Middle frontal gyrus (tissue), 1 donor: ENCODE measurements at regions not wholly inside any gene's neighbourhood (a gene's known extent, or its start where the extent isn't known, plus 50 kb on each side); places are given as distances from the start of the nearest gene placed in this dataset.

Experiments used
- DNase-seq: peaks from one replicate; pipeline ENCODE4 v3.0.0-alpha.2; 2015; ENCODE audit warnings: low spot score; ENCODE audit errors: extremely low spot score

- no peak for DNase-seq
Measured at GRCh38 chr5:107218457-107219193, 452.1 kb downstream of the EFNA5 start.

GRCh38 chr5:107217721-107218130 lies 453.0 kb downstream of the EFNA5 start:
- DNase-seq: peak; percentile 39

DNA sequence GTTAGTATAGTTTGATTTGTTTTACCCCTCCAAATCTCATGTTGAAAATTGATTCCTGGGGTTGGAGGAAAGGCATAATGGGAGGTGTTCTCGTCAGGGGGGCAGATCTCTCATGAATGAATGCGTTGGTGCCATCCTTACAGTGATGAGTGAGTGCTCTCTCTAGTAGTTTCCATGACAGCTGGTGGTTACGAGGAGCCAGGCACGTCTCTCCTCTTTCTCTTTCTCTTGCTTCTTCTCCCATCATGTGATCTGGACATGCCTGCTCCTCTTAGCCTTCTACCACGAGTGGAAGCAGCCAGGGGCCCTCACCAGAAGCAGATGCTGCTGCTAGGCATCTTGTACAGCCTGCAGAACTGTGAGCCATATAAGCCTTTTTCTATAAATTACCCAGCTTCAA lies 454.1 kb downstream of the EFNA5 start:
- no peak for DNase-seq

- DNase-seq: no peak
Measured at GRCh38 chr5:107215611-107216010, 455.1 kb downstream of the EFNA5 start.

- no peak for DNase-seq
Measured at GRCh38 chr5:107213025-107213424, 457.7 kb downstream of the EFNA5 start.

GRCh38 chr5:107211630-107212029 lies 459.1 kb downstream of the EFNA5 start:
- DNase-seq: no peak

DNA sequence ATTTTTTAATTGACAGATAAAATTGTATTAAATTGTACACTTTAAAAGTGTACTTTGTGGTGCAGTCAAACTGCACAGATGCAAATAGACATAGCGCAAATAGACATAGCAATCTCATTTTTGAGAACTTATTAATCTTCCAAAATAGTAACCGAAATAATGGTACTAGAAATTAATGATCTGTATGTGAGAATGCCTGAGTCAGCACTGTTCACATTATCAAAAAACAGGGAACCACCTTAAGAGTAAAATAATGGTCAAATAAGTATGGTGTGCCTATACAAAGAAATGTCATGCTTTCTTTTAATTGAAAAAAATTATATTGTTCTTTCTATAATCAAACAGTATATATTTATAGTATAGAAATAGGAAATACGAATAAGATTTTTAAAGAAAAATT lies 461.9 kb downstream of the EFNA5 start:
- no peak for DNase-seq

DNA sequence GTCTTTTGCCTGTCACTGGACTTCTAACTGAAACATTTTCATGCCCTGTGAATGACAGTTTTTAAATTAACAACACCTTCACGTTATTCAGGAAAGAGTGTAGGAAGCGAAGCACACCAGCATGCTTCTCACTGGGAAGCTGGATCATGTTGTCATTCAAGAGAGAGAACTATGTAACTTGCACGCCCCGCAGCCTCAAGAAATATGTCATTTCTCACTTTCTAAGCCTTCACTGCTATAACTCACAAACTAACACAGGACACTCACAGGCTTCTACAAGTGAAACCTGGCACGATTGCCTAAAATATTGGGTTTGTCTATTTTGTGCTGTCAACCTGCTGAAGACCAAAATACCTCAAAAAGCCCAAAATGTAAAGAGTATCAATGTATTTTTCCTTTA lies 466.3 kb downstream of the EFNA5 start:
- DNase-seq: no peak

- DNase-seq: no peak
Measured at GRCh38 chr5:107203243-107203642, 467.5 kb downstream of the EFNA5 start.

GRCh38 chr5:107199756-107200155 lies 471.0 kb downstream of the EFNA5 start:
- no peak for DNase-seq

- no peak for DNase-seq
Measured at GRCh38 chr5:107196500-107197059, 474.2 kb downstream of the EFNA5 start.

DNA sequence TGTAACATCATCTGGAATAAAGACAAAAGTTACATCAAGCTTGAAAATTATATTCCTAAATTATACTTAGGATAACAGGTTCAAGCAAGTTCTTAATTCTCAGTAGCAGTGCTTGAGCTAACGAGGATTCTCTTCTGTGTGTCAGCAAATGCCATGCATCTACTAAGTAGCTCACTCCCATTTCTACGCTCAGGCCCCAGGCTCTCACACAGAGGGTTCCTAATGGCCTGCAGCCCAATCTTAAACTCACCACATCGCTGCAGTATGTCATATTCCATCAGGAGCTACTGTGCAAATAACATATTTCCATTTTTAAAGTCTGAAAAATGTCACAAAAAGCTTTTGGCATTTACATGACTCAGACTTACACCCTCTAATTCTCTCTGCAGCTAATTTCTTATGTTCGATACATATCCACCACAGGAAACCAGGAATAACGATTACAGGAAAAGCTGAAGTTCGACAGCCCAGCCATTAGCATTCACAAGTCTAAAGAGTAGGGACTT lies 474.8 kb downstream of the EFNA5 start:
- no peak for DNase-seq

GRCh38 chr5:107184871-107185270 lies 485.9 kb downstream of the EFNA5 start:
- DNase-seq: peak; percentile 20

GRCh38 chr5:107184066-107184465 lies 486.7 kb downstream of the EFNA5 start:
- DNase-seq: no peak

DNA sequence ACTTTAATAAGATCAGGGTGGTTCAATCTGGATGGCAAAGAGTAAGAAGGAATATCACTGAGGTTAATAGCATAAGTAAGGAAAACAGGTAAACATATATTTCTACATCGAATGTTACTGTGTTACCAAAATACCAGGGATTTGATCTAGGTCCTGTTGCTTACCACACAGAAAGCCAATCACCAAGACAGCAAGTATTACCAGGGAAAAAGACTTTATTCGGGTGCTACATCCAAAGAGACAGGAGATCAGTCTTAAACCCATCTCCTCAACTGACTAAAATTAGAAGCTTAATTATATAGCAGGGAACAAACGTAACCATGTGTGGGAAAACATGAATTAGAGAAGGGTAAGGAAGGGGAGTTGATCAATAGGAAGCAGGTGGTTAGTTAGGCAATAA lies 500.1 kb downstream of the EFNA5 start:
- no peak for DNase-seq

DNA sequence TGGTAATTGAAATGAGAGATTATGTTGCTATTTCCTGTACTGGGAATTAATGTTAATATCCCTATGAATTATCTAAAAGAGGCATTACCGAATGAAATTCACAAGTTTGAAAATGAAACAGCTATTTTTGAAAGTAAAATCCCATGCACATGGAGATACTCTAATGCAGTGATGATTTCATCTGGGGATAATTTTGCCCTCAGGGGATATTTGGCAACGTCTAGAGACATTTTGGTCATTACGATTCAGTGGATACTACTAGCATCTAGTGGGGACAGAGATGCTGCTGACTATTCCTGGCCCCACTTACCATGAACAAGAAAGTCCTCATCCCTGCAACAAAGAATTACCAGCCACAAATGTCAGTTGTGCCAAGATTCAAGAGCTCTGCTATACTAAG lies 500.9 kb downstream of the EFNA5 start:
- no peak for DNase-seq

- DNase-seq: no peak
Measured at GRCh38 chr5:107168848-107169752, 501.6 kb downstream of the EFNA5 start.

- DNase-seq: no peak
Measured at GRCh38 chr5:107168086-107168485, 502.7 kb downstream of the EFNA5 start.

DNA sequence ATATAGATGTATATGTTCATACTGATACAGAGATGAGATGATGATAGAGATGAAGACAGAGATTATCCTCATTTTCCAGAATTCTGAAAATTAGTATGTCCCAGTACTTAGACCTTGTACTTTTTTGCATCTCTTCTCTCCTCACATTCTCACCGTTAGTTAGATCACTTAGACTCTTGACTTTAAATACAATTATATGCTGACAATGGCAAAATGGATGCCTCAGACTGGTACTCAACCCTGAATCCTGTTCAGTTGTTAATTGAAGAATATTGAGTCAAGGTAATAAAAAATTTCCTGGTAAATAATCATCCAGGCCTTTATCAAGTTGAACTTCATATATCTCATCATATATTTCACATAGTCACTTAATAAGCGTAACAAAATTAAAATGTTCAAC lies 505.4 kb downstream of the EFNA5 start:
- DNase-seq: no peak

DNA sequence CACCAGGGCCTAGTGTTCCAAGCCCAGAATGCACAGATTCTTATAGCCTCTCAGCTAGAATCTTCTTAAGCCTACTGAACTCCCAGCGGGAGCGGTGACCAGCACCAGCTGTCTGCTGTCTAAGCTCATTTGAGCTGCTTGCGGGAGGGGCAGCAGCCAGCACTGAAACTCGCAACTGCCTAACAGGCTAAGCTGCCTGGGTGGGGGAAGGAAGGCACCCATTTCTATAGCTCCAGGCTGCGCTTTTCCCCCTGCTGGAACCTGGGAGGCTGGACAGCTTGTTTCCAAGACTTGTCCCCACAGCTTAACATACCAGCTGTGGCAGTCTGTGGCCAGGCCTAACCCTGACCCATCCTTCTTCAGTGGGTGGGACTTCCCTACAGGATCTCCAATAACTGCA lies 512.9 kb downstream of the EFNA5 start:
- no peak for DNase-seq

- no peak for DNase-seq
Measured at GRCh38 chr5:107155707-107156106, 515.0 kb downstream of the EFNA5 start.

GRCh38 chr5:107154593-107154992 lies 516.1 kb downstream of the EFNA5 start:
- peak; percentile 55 for DNase-seq
